OCI-LY7 (cell line): ENCODE measurements at regions not wholly inside any gene's neighbourhood (a gene's known extent, or its start where the extent isn't known, plus 50 kb on each side); places are given as distances from the start of the nearest gene placed in this dataset.

Source experiments
- BruUV-seq: library from RNA; stranded (reverse); fragments of 400-500 nt; replicated peaks from 2 replicates; lab custom pipeline; 2021; lab: Mats Ljungman, UMichigan
- CTCF ChIA-PET: fragments of 300-600 bp; sonication (Branson Sonifier 250); formaldehyde crosslinking; loops from one replicate; lab custom pipeline; 2022; ENCODE audit warnings: antibody characterized with exemption; ENCODE audit not compliant: unreplicated experiment; lab: Charles Lee
- POLR2A ChIA-PET: fragments of 300-600 bp; sonication (Branson Sonifier 250); formaldehyde crosslinking; loops from one replicate; lab custom pipeline; 2022; ENCODE audit warnings: antibody characterized with exemption; lab: Charles Lee
- DNase-seq: peaks from one replicate; pipeline ENCODE4 v3.0.0-alpha.2; 2015; ENCODE audit warnings: low spot score
- H2AFZ ChIP-seq: fragments of 200-600 bp; sonication (generic), shearing (Covaris generic); 2 replicates; pipeline ENCODE4 v1.6.1; 2014; ENCODE audit warnings: mild to moderate bottlenecking, antibody characterized with exemption, low read length, moderate library complexity
- H3K27ac ChIP-seq: fragments of 200-600 bp; sonication (generic); 2 replicates; pipeline ENCODE4 v1.5.1; 2014; ENCODE audit warnings: mixed run types, low read depth, mild to moderate bottlenecking, moderate library complexity, low read length, inconsistent platforms; ENCODE audit not compliant: poor library complexity, severe bottlenecking
- H3K36me3 ChIP-seq: fragments of 200-600 bp; sonication (generic); 2 replicates; pipeline ENCODE4 v1.6.1; 2014; ENCODE audit warnings: mild to moderate bottlenecking, antibody characterized with exemption, low read length, moderate library complexity, mixed read lengths; ENCODE audit not compliant: insufficient read depth
- H3K4me1 ChIP-seq: fragments of 200-600 bp; sonication (generic); 2 replicates; pipeline ENCODE4 v1.5.1; 2014; ENCODE audit warnings: mild to moderate bottlenecking, low read length; ENCODE audit not compliant: insufficient read depth, poor library complexity, severe bottlenecking
- H3K4me2 ChIP-seq: fragments of 200-600 bp; sonication (generic); 2 replicates; pipeline ENCODE4 v1.6.1; 2014; ENCODE audit warnings: mild to moderate bottlenecking, low read length
- H3K4me3 ChIP-seq: fragments of 200-600 bp; sonication (generic); 2 replicates; pipeline ENCODE4 v1.5.1; 2014; ENCODE audit warnings: mild to moderate bottlenecking, low read depth, low read length; ENCODE audit not compliant: poor library complexity, severe bottlenecking
- H3K79me2 ChIP-seq: fragments of 200-600 bp; sonication (generic); 2 replicates; pipeline ENCODE4 v1.6.1; 2016; ENCODE audit warnings: low read depth, mild to moderate bottlenecking, low read length, moderate library complexity, mixed read lengths; ENCODE audit not compliant: insufficient read depth
- H3K9me2 ChIP-seq: fragments of 200-600 bp; sonication (generic); 2 replicates; pipeline ENCODE4 v1.6.1; 2016; ENCODE audit warnings: mild to moderate bottlenecking, low read length, mixed read lengths; ENCODE audit not compliant: insufficient read depth
- H3K9me3 ChIP-seq: fragments of 200-600 bp; sonication (generic); 2 replicates; pipeline ENCODE4 v1.6.1; 2014; ENCODE audit warnings: mild to moderate bottlenecking, mixed run types, low read length, mixed read lengths
- H4K20me1 ChIP-seq: fragments of 200-600 bp; sonication (generic); 2 replicates; pipeline ENCODE4 v1.6.1; 2014; ENCODE audit warnings: mild to moderate bottlenecking, antibody characterized with exemption, low read length, moderate library complexity, mixed read lengths; ENCODE audit not compliant: insufficient read depth
- EZH2phosphoT487 ChIP-seq: fragments of 200-600 bp; sonication (generic); IDR thresholded peaks from 2 replicates; pipeline ENCODE4 v1.6.1; 2018; ENCODE audit warnings: low read depth, borderline replicate concordance, mild to moderate bottlenecking, mixed run types, antibody characterized with exemption, low read length, moderate library complexity, mixed read lengths
- intact Hi-C: fragments of 100-400 bp; cut with micrococcal nuclease; formaldehyde crosslinking; loops from one replicate; pipeline ENCODE4 v1.10.0; 2022; ENCODE audit not compliant: unreplicated experiment
- TF ChIP-seq, protein P1 (sequence below): fragments of 200-600 bp; sonication (generic); conservative IDR thresholded peaks from 2 replicates; pipeline ENCODE4 v1.5.1; 2014; ENCODE audit warnings: mild to moderate bottlenecking, antibody characterized with exemption, low read length, moderate library complexity, mixed read lengths

- CTCF ChIA-PET = no interaction called here
- no peaks in the 10 kb centered on the region for H3K9me3 ChIP-seq
- no peaks in the 10 kb centered on the region for H3K4me1 ChIP-seq
- TF ChIP-seq EZH2phosphoT487 = no peak
- TF ChIP-seq, protein P1, sequence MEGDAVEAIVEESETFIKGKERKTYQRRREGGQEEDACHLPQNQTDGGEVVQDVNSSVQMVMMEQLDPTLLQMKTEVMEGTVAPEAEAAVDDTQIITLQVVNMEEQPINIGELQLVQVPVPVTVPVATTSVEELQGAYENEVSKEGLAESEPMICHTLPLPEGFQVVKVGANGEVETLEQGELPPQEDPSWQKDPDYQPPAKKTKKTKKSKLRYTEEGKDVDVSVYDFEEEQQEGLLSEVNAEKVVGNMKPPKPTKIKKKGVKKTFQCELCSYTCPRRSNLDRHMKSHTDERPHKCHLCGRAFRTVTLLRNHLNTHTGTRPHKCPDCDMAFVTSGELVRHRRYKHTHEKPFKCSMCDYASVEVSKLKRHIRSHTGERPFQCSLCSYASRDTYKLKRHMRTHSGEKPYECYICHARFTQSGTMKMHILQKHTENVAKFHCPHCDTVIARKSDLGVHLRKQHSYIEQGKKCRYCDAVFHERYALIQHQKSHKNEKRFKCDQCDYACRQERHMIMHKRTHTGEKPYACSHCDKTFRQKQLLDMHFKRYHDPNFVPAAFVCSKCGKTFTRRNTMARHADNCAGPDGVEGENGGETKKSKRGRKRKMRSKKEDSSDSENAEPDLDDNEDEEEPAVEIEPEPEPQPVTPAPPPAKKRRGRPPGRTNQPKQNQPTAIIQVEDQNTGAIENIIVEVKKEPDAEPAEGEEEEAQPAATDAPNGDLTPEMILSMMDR = no peak
- no TSS peak for BruUV-seq
- no peak overlapping the region for H3K4me3 ChIP-seq
- H2AFZ ChIP-seq = no peak overlapping the region
- POLR2A ChIA-PET = no interaction called here
- H3K79me2 ChIP-seq = no peaks in the 10 kb centered on the region
- DNase-seq = no peak
- no peak overlapping the region for H3K4me2 ChIP-seq
- no peak overlapping the region for H3K27ac ChIP-seq
- H3K36me3 ChIP-seq = no peaks in the 10 kb centered on the region
- intact Hi-C loops = no loop called here
- no peaks in the 10 kb centered on the region for H4K20me1 ChIP-seq
- H3K9me2 ChIP-seq = no peaks in the 10 kb centered on the region
Observed at GRCh38 chr12:118467641-118468305, 91.4 kb downstream of the SUDS3 start.

- Histone ChIP-seq H2AFZ (no peak overlapping the region), H3K4me1 (no peaks in the 10 kb centered on the region), H3K9me3 (no peaks in the 10 kb centered on the region), H3K9me2 (no peaks in the 10 kb centered on the region), H3K4me2 (no peak overlapping the region), H4K20me1 (no peaks in the 10 kb centered on the region), H3K79me2 (no peaks in the 10 kb centered on the region), H3K27ac (no peak overlapping the region), H3K36me3 (no peaks in the 10 kb centered on the region), H3K4me3 (no peak overlapping the region)
- BruUV-seq = no TSS peak
- DNase-seq = no peak
- TF ChIP-seq EZH2phosphoT487 = no peak
- TF ChIP-seq, protein P1 = no peak
- intact Hi-C loops = no loop called here
- CTCF ChIA-PET = no interaction called here
- POLR2A ChIA-PET = interaction anchor here (0.6 kb wide), 1 partner anchor 364 kb away, joined by 3 read pairs; no protein-coding TSS in a partner anchor
Observed at GRCh38 chr12:118472940-118473339, 96.6 kb downstream of the SUDS3 start.

GRCh38 chr12:118480235-118480634 lies 103.9 kb downstream of the SUDS3 start:
- no peaks in the 10 kb centered on the region for H3K9me2 ChIP-seq
- no peak overlapping the region for H2AFZ ChIP-seq
- no peaks in the 10 kb centered on the region for H3K9me3 ChIP-seq
- H3K4me2 ChIP-seq = no peak overlapping the region
- DNase-seq = no peak
- ChIA-PET CTCF (no interaction called here), POLR2A (no interaction called here)
- H3K79me2 ChIP-seq = no peaks in the 10 kb centered on the region
- TF ChIP-seq EZH2phosphoT487 = no peak
- TF ChIP-seq, protein P1 = no peak
- H3K4me3 ChIP-seq = no peak overlapping the region
- intact Hi-C loops = no loop called here
- no peaks in the 10 kb centered on the region for H3K4me1 ChIP-seq
- H3K36me3 ChIP-seq = no peaks in the 10 kb centered on the region
- H3K27ac ChIP-seq = no peak overlapping the region
- H4K20me1 ChIP-seq = no peaks in the 10 kb centered on the region
- no TSS peak for BruUV-seq
